Stimulated activated CD4-positive, alpha-beta T cell treated with anti-CD3 and anti-CD28 coated beads, Interleukin-15, amount 100 ng/mL, for 48 hours (primary cell): ENCODE measurements at regions not wholly inside any gene's neighbourhood (a gene's known extent, or its start where the extent isn't known, plus 50 kb on each side); places are given as distances from the start of the nearest gene placed in this dataset.
"Not testable (repeated sequence)": the region's sequence is repeated elsewhere in the genome, so short reads cannot be mapped to it uniquely, and the experiment has no call there.

ENCODE experiments used
- DNase-seq, 2 donors: peaks; one replicate each; pipeline ENCODE4 v3.0.0-alpha.2; 2020; ENCODE audit warnings: low read depth in 2 of 2

DNA sequence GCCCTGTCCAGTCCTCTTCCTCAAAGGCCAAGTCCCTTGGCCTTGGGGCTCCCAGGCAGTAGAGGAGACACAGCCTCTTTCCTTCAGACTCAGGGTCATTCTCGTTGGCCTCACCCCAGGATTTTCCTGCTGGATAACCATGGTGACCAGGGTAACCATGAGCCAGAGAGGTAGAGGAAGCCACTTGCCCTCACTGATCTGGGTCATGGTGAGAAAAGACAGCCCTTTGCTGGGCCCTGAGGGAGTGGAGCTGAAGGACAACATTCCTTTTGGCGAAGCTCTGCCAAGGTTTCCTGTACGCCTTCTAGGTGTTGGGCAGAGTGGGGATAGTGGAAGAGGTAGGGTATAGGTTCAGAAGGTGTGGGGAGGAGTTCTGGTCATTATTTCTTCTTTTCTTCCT, 53.1 kb upstream of the WNT4 start:
- DNase-seq: no peak

DNA sequence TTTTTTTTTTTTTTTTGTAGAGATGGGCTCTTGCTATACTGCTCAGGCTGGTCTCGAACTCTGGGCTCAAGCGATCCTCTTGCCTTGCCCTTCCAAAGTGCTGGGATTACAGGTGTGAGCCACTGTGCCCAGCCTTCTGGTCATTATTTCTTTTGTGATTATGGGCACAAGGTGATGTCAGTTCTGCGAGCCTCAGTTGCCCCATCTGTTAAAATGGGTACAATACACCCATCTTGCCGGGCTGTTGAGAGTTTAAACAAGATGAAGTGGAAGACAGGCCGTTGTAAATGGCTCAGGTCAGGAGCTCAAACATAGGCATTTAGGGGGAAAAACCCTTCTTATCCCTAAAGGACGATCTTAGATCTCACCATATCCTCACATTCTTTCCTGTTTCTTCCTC, 53.7 kb upstream of the WNT4 start:
- DNase-seq: no peak

DNA sequence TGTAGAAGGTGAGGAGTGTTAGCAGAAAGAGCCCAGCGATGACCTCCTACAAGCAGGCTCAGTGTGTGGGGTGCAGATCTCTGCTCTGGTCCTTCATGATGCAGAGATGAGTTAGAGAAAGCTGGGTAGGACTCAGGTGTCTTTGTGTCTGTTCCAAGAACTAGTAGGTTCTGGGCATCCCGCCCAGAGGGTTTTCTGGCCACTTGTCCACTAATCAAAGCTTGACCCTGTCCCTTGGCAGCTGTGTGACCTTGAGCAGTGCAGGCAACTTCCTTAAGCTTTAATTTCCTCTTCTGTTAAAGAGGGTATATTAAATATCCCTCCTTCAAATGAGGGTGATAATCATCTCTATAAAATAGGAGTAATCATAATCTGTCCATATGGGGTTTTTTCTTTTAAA, 54.7 kb upstream of the WNT4 start:
- DNase-seq: no peak

DNA sequence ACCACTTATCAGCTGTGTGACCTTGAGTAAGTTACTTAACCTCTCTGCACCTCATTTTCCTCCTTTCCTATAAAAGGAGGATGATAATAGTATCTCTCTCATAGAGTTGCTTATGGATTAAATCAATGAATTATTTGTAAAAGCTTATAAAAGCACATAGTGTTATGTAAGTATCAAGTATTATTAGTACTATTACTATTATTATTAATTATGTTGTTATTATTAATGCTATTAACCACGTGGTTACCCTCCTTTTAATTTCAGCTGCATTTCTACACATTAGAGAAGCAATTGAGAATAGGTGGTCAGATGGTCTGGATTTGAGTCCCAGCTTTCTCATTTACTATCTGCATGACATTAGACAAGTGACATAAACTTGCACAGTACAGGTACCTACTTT, 58.1 kb upstream of the WNT4 start:
- no peak for DNase-seq

DNA sequence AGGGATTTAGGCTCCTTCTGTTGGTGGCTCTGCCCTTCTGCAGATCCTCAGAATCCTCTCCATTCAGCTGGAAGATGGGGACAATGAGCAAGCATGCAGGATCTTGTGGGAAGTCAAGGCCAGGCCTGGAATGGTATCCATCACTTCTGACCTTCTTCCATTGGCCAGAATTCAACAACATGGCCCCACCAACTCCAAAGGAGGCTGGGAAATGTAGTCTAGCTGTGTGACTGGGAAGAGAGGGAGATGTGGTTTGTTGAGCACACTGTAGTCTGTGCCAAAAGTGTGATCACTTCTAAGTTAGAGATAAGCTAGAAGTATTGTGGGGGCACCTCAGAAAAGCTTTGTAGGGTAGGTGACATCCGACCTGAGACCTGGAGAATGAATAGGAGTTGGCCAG, 60.4 kb upstream of the WNT4 start:
- DNase-seq: no peak

DNA sequence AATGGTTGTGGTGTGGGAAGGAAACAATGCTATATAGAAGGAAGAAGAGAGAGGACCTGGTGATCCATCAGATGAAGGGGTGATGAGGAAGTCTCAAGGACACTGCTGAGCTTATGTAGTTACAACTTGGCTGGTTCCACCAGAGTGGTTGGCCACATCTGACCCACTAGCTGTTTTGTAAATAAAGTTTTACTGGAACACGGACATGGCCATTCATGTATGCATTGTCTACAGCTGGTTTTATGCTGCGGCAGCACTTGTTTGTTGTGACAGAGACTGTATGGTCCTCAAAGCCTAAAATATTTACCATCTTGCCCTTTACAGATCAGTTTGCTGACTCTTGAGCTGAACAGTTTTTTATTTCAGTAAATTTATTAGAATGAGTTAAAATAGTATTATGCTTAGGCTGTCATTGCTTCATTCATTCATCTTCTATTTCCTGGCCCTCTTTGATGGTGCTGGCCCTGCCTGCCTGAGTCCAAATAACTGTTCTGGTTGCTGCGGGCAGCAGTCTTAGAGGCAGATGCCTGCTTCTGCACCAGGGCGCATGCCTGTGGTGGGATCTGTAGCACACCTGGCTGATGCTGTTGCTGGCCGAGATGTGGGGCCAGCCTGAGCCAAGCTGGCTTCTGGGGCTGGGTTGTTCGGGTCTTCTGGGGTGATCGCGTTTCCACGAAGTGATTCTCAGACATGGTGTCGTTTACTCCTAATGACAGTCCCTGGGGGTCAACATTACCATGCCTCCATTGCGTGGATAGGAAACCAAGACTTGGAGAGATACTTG, 61.4 kb upstream of the WNT4 start:
- DNase-seq: no peak

DNA sequence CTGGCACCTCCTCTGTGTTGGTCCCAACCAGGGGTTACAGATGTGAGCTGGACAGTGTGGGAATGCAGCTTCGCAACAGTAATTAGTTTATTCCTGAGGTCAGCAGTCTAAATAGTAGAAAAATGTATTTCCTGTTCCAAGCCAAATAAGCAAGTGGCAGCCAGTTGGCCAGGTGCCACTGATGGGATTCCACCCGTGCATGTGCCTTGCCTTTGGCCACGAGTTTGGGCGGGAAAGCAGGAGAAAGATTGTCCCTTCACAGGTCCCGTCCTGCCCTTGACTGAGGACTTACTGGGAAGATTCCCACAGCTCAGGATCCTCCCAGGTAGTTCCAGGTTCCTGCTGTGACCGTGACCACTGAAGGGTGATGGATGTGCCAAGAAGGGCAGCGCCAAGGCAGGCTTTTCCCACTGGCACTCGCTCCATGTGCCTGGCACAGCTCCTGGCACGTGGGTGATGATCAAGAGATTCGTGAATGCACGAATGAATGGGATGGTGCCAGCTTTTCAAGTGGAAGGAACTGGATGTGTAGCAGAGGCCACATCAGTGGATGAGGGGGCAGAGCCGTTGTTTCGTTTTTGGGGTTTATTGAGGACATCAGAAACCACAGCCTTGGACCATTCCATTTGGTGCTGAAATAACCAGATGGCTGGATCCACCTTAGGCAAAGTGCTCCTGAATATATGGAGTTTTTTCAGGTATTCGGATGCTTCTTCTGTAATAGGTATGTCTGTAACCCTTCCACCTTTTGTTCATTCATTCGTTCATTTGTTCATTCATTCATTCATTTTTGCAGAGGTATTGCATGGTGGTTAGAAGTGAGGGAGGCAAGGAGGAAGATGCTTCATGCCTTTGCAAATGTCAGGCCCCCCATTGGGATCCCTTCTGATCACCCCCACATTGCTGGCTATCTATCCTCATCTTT, 62.4 kb upstream of the WNT4 start:
- DNase-seq: no peak

DNA sequence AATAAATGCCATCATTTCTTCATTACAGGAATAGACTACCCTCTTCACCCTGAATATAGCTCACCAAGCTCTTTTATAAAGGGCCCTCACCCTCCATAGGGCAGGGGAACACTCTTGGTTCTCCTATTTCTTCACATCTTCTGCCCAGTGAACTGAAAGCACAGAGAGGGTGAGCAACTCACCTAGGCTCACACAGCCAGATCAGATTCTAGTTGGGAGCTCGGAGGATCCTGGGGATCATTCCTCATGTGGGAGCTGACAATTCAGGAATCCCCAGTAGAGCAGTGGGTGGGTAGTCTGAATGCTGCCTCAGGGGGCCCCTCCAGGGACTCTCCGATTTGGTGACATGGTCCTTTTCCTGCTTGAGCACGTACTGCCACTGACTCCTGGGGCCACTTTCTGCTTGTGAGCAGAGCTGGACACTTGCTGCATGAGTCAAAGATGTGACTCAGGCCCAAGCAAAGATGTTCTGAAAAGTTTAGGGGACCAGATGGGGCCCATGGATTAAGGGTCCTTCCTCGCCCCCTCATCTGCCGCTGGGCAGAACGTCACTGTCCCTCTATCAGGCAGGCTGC, 63.7 kb upstream of the WNT4 start:
- no peak for DNase-seq

DNA sequence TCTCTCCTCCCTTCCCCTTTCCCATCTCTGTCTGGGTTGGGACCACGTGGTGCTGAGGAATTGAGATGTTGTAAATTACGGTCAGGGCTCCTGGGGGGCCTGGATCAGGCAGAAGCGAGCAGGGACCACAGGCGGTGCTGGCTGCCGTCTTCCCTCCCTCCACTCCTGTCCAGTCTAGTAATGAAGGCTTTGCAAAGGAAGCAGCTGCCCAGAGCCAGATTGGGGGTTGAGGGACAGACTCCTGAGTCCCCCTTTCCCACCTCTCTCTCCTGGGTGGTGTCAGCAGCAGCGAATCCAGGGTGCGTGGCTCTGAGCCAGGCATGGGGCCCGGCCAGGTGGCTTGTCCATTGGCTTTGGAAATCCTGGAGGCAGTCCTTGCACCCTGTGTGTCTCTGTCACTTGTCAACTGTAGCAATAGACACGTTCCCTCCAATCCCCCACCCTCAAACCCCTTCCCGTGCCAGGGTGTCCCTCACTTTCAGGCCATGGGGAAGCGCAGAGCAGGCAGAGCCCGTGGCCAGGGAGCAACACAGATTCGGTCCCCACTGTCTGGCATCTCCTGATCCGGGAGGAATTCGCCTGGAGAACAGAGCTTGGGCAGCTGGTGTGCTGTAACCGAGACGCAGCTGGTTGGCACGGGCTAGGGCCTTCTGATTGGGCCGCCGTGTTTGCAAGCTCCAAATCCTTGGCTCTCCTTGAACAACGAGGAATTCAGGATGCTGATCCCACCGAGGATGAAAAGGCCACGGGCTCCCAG, 64.8 kb upstream of the WNT4 start:
- no peak for DNase-seq

DNA sequence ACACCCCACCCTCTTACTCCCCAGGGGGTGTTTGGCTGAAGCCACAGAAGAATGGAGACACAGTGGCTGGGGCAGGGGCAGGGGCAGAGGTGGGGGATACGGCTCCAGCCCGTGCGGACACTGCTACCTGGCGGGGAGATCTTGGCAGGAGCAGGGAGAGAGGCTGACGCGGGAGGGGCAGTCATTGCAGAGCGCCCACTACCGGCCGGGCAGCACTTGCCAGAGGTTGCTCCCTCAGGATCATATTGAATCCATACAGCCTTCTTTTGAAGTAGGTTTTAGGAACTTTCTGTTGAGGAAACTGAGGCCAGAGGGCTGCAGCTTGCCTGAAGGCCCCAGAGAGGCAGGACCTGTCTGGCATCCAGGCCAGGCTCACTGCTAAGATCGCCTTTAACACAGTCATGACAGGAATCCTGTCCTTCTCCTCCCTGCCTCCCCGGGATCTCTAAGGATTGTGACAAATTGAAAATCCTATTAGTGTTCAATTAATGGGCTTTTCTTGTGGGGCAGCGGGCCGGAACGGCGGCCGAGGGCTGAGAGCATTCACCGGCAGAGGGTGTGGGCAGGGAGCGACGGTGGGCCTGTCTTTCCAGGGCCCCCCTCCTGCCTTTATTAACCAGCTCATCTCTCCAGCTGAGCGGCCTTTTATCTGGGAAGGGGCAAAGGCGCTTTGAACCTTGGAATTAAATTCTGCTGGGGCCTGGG, 65.5 kb upstream of the WNT4 start:
- DNase-seq: no peak

DNA sequence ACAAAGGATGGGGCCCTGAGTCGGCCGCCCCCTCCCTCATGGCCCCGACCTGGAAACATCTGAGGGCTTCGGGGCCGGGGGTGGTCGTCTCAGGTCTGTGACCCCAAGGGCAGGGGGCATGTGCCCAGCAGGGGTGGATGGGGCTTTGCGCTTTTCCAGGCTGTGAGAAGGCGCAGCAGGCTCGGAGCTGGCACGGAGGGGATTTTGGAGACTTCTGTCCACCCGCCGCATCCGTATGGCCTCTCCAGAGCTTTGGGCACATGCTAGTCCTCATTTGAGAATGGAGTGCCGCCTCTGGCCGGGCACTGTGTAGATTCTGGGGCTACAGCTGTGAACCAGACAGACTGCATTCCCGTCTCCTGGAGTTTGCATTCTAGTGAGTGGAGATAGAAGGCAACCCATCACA, 66.1 kb upstream of the WNT4 start:
- no peak for DNase-seq

DNA sequence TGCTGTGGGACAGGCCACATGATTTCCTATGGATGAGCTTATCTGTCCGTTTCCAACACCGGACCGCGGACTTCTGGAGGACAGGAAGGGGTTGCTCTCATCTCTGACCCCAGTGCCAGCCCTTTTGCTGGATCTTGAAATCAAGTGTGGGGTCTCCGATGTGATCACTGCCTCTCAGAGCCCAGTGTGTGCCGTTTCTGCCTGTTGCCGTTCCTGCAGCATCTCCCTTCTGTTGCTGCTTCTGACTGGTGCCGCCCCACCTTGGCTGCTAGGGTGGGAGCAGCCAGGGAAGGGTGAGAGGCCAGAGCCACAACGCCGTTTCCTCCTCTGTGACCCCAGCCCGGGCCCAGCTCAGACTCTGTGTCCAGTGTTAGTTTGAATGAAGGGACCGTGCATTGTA, 67.3 kb upstream of the WNT4 start:
- no peak for DNase-seq

DNA sequence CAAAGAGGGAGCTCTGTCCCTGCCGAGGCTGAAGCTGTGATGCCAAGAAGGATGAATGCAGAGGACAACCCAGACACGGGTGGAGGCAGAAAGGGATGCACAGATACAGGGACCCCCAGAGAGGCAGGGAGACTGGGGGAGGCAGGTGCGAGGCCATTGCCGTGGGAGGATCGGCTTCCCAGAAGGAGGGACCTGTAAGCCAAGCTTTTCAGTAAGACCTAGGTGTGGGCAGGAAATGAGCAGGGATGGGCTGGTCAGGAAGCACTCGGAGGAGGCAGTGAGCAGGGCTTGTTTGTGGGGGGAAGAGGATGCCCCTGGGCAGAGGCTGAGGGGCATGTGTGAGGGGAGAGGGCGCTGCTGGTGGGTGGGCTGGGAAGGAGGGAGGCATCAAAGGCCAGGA, 67.7 kb upstream of the WNT4 start:
- DNase-seq: no peak

DNA sequence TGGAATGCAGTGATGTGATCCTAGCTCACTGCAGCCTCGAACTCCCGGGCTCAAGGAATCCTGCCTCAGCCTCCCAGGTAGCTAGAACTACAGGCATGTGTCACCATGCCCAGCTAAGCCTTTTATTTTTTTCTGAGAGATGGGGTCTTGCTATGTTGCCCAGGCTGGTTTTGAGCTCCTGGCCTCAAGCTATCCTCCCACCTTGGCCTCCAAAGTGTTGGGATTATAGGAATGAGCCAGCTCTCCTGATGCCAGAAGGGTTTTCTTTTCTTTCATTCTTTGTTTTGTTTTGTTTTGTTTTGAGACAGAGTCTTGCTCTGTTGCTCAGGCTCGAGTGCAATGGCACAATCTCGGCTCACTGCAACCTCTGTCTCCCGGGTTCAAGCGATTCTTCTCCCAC, 68.6 kb upstream of the WNT4 start:
- DNase-seq: not testable (repeated sequence)

DNA sequence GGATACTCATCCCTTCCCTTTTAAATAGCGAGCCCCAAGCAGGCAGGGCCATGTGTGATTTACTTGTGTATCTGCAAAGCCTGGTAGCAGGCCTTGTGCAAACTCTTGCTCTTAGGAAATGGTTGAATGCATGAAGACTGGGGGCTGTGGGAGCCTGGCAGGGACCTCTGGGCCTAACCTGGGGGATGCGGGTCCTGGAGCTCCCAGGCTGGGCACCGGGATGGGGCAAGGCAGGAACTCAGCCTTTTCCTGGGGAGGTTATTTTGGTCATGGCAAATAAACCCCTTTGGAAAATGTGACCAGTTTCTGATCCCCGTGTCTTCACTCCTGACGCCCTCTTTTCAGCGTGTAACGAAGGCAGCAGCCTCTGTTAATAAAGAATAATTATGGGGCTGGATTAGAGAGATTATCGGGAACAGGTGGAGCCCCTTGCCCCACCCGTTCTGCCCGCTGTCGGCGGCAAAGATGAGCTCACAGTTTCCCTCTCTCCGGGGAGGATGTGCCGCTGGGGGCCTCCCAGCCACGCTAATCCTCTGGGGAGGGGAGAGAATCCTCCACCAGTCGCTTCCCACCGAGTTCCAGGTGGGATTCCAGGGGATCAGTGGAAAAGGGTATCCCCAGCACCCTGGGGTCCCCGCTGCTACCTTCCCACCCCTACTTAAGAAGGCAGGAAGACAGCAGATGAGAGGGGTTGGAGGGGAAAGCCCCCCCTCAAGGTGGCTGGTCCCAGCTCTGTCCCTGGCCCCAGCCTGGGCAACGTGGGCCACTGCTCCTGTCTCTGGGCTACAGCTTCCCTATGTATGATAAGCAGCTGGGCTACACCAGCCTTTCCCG, 69.7 kb upstream of the WNT4 start:
- no peak for DNase-seq

DNA sequence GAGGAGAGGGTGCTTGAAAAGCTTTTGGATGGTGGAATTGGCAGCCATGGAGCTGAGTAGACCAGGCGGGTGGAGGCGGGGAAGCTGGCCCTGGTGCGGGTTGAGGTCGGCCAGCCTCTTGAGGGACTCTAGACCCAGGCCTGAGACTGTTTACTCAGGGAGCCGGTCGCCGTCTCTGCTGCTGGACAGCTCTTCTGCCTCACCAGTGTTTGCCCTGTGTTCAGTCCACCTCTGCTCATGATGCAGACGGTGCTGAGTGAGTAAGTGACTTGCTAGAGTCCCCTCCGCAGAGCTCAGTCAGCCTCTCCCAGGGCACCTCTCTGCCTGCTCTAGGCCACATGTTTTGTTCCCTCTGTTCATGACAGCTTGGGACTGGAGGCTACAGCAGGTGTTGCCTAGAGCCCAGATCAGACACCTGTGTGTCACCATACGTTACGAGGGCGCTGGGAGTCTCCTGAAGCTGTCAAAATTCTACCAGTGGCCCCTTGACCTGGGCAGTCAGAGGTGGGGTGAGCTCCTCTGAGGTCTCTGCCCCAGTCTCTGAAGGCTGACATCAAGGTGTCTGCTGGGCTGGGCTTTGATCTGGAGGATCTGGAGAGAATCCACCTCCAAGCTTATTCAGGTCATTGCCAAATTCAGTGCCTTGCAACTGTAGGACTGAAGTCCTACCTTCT, 73.5 kb upstream of the WNT4 start:
- no peak for DNase-seq

DNA sequence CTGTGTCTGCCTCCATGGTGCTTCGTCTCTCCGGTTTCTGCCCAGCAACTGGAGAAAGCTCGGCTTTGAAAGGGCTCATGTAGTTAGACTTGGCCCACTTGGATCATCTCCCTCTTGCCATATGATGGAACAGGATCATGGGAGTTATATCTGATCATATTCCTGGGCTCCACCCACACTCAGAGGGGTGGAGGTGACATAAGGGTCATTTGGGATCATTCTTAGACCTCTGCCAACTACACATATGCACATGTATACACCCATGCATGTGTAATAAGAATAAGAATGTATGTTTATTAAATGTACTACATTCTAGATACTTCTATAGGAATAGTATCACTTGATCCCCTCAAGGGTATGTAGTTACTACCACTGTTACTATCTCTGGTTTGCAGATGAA, 74.1 kb upstream of the WNT4 start:
- DNase-seq: no peak

DNA sequence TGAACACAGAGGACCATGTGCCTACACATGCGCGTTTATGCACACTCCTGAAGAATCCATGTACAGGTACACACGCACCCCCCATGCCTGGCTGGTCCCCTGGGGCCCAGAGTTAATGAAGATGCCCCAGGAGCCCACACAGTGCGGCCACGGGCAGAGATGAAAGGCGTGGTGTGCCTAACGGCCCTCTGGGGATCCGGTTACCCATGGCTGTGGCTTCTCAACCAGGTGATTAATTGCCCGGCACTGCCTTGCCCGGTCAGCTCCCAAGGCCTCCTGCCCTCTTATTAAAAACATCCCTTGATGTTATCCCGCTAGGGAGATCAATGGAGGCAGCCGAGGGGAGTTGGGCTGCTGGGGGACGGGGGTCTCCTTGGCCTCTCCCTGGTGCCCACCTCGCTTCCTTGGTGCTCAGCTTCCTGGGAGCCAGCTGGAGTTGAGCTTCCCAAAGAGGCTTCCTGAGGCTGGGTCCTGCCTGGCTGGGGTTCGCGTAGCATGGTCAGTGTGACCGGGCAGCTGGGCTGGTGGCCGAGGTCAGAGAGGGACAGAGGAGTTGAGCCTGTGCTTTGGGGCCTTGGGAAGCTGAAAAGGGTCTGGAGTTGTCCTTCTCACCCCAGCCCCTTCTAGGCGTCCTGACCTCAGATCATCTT, 75.0 kb upstream of the WNT4 start:
- DNase-seq: no peak

DNA sequence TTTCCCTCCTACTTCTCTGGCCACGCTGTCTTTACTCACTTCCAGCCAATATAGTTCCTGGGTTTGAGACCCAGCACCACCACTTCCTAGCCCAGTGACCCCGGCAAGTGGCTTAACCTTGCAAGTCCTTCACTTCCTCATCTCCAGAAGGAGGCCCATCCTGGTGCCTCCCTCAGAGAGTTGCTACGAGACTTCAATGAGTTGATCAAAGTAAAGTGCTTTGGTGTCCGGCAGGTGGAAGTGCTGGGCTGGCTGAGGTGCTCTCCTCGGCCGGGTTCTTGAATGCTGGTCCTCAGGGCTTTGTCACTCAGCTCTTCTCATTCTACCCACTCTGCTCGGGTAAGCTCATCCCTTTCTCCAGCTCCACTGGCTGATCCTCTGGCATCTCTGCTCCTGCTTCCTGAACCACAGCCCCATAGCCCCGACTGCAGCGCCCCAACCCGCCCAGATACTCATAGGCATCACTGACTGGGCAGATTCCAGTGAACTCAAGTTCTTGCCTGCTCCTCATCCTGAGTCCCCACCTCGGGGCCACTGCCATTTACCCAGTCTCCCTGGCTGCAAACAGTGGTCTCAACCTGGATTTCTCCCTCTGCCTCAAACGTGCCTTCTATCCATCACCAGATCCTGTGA, 75.8 kb upstream of the WNT4 start:
- DNase-seq: no peak
